Retina (tissue), 1 donor: ENCODE measurements at regions not wholly inside any gene's neighbourhood (a gene's known extent, or its start where the extent isn't known, plus 50 kb on each side); places are given as distances from the start of the nearest gene placed in this dataset.

Source experiments
- DNase-seq: peaks from one replicate; pipeline ENCODE4 v3.0.0-alpha.2; 2016

DNA sequence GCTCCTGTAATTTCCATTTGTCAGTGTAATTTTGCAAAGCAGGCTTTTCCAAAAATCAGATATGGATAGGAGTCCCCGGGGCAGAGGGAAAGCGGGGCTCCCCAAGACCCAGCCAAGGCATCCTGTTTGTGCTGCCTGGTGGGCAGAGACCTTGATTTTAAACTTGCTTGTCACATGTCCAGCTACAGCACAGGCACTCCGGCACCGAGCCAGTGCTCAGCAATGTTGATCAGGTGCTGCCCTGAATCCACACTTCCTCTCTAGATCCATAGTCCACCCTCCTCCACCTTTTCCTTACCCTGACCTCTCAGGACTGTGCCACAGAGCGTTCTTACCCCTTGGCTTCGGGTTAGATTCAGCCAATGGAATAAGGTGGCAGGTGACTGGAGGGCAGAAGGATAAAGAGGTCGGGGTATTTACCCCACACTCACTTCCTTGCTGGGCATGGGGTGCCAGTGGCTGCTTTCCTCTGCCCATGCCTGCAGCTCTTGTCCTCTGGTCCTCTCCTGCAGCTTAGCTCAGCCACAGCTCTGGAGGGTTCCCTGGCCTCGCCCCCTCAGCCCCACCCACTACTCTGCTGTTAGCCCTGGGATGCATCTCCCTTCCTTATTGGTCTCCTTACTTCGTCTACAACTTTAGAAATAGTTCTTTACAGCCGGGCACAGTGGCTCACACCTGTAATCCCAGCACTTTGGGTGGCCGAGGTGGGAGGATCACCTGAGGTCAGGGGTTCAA is 80.1 kb downstream of the IRF2BPL start:
- DNase-seq: no peak

GRCh38 chr14:76947838-76948184 is 80.7 kb downstream of the IRF2BPL start:
- DNase-seq: no peak

GRCh38 chr14:76947078-76947837 is 81.2 kb downstream of the IRF2BPL start:
- DNase-seq: peak; percentile 94

DNA sequence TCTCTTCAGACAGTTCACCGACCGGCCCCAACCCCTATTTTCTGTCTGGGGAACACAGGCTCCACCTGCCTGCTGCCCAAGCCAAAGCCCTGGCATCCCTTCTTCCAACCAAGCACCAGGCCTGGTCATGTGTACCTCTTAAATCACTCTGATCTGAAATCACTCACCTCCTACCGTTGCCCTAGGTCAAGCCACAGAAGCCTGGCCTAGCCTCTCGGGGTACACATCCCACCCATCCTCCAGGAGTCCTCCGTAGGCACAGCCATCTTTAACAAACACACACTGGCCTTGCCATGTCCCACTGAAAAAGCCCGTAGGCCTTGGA is 81.8 kb downstream of the IRF2BPL start:
- no peak for DNase-seq

DNA sequence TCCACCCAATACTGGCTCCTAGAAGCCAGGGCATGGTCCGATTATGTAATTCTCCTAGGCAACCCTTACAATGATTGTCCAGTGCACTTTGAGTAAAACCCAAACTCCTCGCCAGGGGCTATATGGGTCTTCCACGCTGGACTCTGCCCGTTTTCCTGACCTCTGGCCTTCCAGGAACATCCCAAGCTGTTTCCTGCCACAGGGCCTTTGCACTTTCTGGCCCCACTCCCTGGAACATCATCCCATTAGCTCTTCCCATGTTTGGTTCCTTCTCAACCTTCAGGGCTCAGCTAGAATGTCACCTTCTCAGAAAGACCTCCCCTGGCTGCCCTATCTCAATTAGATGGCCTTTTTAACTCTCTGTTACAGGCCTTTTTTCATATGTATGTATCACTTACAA is 85.4 kb downstream of the IRF2BPL start:
- DNase-seq: no peak

- no peak for DNase-seq
Measured at GRCh38 chr14:76941946-76942805, 86.3 kb downstream of the IRF2BPL start.

- peak; percentile 78 for DNase-seq
Measured at GRCh38 chr14:76941544-76941943, 87.0 kb downstream of the IRF2BPL start.

- no peak for DNase-seq
Measured at GRCh38 chr14:76940021-76940760, 88.3 kb downstream of the IRF2BPL start.

- no peak for DNase-seq
Measured at GRCh38 chr14:76939015-76939742, 89.3 kb downstream of the IRF2BPL start.

- no peak for DNase-seq
Measured at GRCh38 chr14:76938092-76938500, 90.4 kb downstream of the IRF2BPL start.

- DNase-seq: peak; percentile 83
Measured at GRCh38 chr14:76937181-76938091, 91.1 kb downstream of the IRF2BPL start.

GRCh38 chr14:76936483-76936882 is 92.0 kb downstream of the IRF2BPL start:
- DNase-seq: no peak

DNA sequence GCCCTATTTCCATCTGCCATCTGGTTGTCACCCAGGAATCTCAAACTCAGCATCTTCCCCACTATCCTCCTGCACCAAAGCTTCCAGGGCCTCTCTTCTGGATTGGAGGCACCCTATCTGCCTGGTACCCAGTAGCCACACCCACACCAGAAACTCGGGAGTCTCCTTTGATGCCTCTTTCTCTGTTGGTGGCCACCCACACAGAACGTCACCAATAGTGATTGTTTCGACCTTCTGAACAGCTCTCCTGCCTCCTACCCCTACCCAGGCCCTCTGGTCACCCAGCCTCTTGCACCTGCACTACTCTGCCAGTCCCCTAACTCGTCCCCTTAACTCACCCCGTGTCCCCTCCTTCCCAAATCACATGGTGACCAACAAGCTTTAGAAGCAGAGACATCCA is 95.0 kb downstream of the IRF2BPL start:
- no peak for DNase-seq

- DNase-seq: no peak
Measured at GRCh38 chr14:76931631-76932402, 96.7 kb downstream of the IRF2BPL start.

DNA sequence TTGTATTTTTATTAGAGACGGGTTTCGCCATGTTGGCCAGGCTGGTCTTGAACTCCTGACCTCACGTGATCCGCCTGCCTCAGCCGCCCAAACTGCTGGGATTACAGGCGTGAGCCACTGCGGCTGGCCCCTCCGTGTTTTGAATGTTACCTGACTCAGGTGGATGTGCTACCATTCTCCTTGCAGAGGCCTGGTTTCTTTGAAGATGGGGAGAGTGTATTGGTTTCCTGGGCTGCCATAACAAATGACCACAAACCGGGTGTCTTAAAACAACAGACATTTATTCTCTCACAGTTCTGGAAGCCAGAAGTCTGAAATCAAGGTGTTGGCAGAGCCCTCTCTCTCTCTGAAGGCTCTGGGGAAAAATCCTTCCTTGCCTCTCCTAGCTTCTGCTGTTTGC is 98.0 kb downstream of the IRF2BPL start:
- no peak for DNase-seq

DNA sequence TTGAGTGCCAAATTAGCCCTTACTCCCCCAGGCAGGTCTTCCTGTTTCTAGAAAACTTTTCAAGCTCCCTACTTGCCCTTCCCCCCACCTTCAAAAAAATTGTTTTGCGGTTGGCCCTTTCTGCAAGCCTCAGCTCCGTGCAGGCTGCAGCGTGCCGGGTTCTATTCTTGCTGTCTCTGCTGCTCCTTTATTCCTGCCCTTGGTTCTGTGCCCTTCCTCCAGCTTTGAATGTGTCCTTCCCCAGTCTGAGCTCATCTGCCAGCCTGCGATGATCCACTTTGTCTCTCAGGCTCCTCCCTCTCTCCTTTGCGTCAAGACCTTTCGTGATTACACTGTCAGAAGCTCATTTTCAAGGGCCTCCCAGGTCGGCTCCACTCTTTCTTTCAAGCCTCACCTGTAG is 98.6 kb downstream of the IRF2BPL start:
- no peak for DNase-seq

DNA sequence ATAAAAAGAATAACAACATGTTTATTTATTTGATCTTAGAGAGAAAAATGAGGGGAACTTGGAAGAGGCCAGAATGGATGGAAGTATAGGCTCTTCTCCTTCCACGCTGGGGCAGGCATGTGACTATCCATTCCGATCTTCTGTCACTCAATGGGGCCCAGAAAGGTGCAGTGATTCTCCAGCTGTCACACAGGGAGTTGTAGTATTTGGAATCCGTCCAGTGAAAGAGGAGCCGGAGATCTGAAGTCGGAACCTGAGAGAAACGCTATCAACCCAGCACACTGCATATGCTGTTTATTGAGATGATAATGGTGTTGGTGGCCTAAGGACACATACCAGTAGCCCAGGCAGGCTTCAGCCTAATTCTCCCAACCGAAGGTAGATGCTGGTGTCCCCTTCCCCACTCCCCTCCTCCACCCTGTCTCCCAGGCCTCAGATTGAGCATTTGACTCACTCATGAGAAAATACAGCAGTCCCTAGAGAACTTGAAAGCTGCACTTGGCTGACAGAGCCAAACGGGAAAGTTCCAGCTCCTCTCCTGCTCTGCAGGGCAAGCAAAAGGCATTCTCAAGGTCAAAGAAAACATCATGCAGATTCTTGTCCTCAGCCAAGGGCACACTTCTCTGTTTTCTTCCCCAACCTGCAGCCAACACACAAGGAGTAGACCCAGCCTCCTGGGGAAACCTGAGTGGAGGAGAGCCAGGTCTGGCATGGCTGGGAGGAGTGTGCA is 100.4 kb downstream of the IRF2BPL start:
- no peak for DNase-seq

DNA sequence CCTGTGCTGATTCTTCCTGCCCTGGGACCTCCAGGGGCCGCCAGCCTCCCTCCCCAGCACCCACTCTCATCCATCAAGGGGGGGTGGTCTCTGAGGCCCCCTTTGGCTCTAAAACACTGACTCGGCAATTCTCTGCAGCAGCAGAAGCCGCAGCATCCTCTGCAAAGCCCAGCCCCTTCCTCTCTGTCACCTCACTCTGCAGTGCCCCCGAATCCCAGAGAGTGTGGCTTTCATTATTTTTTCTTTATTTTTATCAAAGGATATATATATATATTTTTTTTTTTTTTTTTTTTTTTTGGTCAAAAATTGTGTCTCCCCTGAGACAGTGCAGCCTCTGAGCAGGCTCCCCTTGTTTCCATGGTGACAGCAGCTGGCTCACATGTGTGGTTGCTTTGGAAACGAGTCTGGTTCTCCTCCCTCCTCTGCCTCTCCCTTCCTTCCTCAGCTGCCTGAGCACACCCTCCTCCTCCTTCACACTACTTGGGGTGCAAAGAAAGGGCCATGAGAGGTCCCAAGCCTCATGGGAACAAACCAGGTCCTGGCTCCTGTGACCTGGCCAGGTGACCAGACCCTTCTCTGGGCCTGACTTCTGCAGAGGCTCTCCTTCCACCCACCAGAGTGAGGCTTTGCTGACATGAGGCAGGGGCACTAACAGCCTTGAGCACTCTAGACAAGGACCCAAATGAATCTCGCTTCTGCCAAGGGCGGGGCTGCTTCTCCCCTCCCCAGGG is 100.5 kb downstream of the LRRC74A start:
- DNase-seq: peak; percentile 75

- DNase-seq: no peak
Measured at GRCh38 chr14:76925097-76925441, 98.9 kb downstream of the LRRC74A start.
